ENCODE measurements at regions not wholly inside any gene's neighbourhood (a gene's known extent, or its start where the extent isn't known, plus 50 kb on each side); places are given as distances from the start of the nearest gene placed in this dataset.

GRCh38 chr20:24118441-24119175 is 130.0 kb upstream of the GGTLC1 start:
- TF ChIP-seq CTCF (IDR thresholded peaks at IDR 0.05) (no peak), POLR2A (IDR thresholded peaks at IDR 0.05) (no peak)
